ENCODE measurements at regions not wholly inside any gene's neighbourhood (a gene's known extent, or its start where the extent isn't known, plus 50 kb on each side); places are given as distances from the start of the nearest gene placed in this dataset.

DNA sequence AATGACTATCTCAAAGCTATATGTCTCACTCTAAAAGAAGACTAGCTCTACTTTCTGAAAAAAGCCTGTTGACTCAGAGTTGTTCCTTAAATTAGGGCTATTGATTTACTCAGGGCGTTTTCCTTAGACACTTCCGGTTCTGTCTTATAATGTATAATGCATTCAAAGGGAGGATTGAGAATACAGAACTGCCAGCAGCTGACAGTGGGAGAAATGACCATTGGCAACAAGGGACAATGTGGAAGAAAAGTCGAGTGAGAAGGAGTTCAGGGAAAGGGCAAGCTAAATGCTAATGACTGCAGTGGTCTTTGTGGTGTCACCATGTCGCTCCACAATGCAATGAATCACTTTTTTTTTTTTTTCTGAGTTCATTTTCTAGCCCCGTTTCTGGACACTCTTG is 65.7 kb upstream of the ANKH start:
- TF ChIP-seq, protein P1, sequence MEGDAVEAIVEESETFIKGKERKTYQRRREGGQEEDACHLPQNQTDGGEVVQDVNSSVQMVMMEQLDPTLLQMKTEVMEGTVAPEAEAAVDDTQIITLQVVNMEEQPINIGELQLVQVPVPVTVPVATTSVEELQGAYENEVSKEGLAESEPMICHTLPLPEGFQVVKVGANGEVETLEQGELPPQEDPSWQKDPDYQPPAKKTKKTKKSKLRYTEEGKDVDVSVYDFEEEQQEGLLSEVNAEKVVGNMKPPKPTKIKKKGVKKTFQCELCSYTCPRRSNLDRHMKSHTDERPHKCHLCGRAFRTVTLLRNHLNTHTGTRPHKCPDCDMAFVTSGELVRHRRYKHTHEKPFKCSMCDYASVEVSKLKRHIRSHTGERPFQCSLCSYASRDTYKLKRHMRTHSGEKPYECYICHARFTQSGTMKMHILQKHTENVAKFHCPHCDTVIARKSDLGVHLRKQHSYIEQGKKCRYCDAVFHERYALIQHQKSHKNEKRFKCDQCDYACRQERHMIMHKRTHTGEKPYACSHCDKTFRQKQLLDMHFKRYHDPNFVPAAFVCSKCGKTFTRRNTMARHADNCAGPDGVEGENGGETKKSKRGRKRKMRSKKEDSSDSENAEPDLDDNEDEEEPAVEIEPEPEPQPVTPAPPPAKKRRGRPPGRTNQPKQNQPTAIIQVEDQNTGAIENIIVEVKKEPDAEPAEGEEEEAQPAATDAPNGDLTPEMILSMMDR (IDR thresholded peaks at IDR 0.05; ENCODE audit: control insufficient read depth, insufficient read depth, low read depth, low read length, missing control alignments): no peak
- DNase-seq (ENCODE audit: low read depth): no peak
- no peak overlapping the region for H3K4me3 ChIP-seq (ENCODE audit: control insufficient read depth, low read depth, low read length)

DNA sequence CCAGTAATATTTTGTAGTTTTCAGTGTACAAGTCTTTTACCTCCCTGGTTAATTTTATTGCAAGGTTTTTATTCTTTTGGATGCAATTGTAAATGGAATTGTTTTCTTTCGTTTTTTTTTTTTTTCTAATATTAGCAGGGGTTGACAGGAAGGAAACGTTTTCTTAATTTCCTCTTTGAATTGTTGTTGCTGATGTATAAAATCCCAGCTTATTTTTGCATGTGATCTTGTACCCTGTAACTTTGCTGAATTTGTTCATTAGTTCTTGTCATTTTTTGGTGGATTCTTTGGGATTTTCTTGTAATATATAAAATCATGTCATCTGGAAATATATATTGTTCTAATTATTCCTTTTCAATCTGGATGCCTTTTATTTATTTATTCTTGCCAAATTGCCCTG is 65.0 kb upstream of the ANKH start:
- H3K4me3 ChIP-seq (ENCODE audit: control insufficient read depth, low read depth, low read length): no peak overlapping the region
- TF ChIP-seq, protein P1 (IDR thresholded peaks at IDR 0.05; ENCODE audit: control insufficient read depth, insufficient read depth, low read depth, low read length, missing control alignments): no peak
- no peak for DNase-seq (ENCODE audit: low read depth)

DNA sequence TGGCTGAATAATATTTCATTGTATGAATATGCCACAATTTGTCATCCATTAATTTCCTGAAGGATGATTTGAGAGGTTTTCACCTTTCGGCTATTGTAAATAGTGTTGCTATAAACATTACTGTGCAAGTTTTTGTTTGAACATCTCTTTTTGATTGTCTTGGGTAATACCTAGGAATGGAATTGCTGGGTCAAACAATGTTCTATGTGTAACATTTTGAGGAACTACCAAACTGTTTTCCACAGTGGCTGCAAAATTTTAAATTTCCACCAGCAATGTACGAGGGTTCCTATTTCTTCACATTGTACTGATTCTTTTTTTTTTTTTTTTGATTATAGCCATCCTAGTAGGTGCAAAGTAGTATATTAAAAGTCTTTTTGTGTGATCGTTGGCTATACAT is 63.8 kb upstream of the ANKH start:
- DNase-seq (ENCODE audit: low read depth): no peak
- TF ChIP-seq, protein P1 (IDR thresholded peaks at IDR 0.05; ENCODE audit: control insufficient read depth, insufficient read depth, low read depth, low read length, missing control alignments): no peak
- H3K4me3 ChIP-seq (ENCODE audit: control insufficient read depth, low read depth, low read length): no peak overlapping the region

DNA sequence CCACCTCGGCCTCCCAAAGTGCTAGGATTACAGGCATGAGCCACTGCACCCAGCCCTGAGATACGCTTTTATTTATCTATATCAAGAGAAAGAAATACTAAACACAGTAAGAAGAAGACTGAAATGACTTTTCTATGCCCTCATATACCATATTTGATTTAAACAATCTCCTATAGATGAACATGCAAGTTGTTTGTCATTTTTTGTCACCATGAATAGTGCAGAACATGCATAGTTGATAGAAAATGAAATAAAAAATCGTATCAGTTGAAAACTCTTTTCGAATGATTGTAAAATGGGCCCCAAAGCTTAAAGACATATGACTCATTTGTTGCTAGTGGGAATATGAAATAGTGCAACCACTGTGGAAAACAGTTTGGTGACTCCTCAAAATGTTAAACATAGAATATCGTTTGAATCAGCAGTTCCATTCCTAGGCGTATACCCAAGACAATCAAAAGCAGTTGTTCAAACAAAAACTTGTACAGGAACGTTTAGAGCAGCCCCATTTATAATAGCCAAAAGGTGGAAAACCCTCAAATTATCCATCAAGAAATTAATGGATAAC is 61.4 kb upstream of the ANKH start:
- H3K4me3 ChIP-seq (ENCODE audit: control insufficient read depth, low read depth, low read length): no peak overlapping the region
- no peak for DNase-seq (ENCODE audit: low read depth)
- TF ChIP-seq, protein P1 (IDR thresholded peaks at IDR 0.05; ENCODE audit: control insufficient read depth, insufficient read depth, low read depth, low read length, missing control alignments): no peak

DNA sequence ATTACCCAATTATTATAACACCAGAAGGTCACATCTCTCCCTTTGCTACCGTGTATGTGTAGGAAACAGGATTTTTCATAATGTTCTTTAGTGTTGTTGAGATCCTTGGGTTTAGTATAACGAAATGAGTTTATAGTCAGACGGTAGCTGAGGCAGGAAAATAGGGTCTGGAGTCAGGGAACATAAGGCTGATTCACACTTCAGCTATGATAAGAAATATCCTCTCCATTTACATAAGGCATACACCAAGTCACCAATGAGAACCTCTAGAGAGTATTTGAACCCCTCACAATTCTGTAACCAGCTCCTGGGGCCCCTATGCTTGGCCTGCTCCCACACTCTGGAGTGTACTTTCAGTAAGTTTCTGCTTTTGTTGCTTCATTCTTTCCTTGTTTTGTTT is 58.9 kb upstream of the ANKH start:
- no peak for DNase-seq (ENCODE audit: low read depth)
- TF ChIP-seq, protein P1 (IDR thresholded peaks at IDR 0.05; ENCODE audit: control insufficient read depth, insufficient read depth, low read depth, low read length, missing control alignments): no peak
- no peak overlapping the region for H3K4me3 ChIP-seq (ENCODE audit: control insufficient read depth, low read depth, low read length)

DNA sequence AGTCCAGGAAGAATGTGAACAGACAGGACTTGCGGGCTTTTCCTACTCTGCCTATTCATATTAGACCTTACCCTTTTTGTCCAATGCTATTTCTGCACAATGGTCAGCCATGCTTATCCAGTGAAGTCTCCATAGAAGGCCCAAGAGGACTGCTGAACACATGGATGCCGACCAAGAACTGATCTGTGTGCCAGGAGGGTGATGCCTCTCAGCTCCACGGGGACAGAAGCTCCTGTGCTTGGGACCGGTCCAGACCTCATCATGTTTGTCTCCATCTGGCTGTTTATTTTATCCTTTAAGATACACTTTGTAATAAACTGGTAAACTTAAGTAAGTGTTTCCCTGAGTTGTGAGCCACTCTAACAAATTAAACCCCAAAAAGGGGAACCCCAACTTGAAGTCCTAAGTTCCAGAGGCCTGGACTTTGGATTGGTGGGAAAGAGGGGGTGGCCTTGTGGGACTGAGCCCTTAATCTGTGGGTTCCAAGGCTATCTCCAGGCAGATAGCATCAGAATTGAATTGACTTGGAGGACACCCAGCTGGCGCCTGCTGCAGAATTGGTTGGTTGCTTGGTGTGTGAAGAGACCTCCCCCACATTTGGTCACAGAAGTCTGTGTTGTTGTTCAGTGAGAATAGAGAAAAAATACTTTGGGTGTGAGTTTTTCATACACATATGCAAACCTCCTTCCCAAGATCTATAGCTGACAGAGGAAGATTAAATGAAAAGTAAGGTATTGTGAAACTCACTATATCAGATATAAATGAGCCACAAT is 57.9 kb upstream of the ANKH start:
- no peak for DNase-seq (ENCODE audit: low read depth)
- TF ChIP-seq, protein P1 (IDR thresholded peaks at IDR 0.05; ENCODE audit: control insufficient read depth, insufficient read depth, low read depth, low read length, missing control alignments): no peak
- H3K4me3 ChIP-seq (ENCODE audit: control insufficient read depth, low read depth, low read length): no peak overlapping the region

Data from AG09309 (cell line).